GM12874 (cell line): ENCODE measurements at regions not wholly inside any gene's neighbourhood (a gene's known extent, or its start where the extent isn't known, plus 50 kb on each side); places are given as distances from the start of the nearest gene placed in this dataset.
A peak's percentile ranks its signal among the peaks of the same experiment; 100 is the strongest.

Source experiments
- TF ChIP-seq, protein P1 (sequence below): IDR thresholded peaks from 2 replicates; pipeline ENCODE4 v1.5.1; 2011; ENCODE audit warnings: low read depth, mild to moderate bottlenecking, control low read depth, low read length, moderate library complexity; ENCODE audit not compliant: insufficient read depth

DNA sequence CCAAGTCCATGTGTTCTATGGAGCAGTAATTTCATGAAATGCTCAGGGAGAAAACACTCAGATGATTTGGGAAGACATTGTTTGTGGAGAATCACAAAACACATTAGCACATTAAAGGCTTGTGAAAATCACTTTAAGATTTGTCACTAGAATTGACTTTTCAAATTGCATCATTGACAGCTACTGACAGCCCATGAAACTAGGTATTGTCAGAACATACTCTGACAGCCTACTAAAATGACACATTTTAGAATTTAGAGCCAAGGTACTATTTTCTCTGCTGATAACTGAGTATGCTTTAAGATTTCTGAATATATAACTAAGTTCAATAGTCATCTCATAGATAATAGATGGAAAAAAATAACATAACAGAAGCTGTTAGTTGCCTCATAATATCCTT is 67.4 kb upstream of the FOXC1 start:
- TF ChIP-seq, protein P1, sequence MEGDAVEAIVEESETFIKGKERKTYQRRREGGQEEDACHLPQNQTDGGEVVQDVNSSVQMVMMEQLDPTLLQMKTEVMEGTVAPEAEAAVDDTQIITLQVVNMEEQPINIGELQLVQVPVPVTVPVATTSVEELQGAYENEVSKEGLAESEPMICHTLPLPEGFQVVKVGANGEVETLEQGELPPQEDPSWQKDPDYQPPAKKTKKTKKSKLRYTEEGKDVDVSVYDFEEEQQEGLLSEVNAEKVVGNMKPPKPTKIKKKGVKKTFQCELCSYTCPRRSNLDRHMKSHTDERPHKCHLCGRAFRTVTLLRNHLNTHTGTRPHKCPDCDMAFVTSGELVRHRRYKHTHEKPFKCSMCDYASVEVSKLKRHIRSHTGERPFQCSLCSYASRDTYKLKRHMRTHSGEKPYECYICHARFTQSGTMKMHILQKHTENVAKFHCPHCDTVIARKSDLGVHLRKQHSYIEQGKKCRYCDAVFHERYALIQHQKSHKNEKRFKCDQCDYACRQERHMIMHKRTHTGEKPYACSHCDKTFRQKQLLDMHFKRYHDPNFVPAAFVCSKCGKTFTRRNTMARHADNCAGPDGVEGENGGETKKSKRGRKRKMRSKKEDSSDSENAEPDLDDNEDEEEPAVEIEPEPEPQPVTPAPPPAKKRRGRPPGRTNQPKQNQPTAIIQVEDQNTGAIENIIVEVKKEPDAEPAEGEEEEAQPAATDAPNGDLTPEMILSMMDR, result no peak

DNA sequence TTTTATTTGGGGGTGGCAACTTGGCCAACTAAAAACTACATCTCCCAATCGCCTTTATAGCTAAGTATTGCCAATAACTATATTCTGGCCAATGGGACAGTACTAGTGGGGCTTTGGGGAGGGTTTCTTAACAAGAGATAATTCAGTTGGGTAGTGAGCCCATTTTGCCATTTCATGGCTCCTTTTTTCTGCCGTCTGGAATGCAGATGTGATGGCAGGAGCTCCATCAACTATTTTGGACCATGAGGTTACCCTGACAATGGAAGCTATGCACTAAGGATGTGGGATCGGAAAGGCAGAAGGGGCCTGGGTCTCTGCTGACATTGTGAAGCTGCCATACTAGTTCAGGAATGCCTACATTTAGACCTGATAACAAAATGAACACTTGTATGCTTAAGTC is 67.0 kb upstream of the FOXC1 start:
- TF ChIP-seq, protein P1, result no peak

DNA sequence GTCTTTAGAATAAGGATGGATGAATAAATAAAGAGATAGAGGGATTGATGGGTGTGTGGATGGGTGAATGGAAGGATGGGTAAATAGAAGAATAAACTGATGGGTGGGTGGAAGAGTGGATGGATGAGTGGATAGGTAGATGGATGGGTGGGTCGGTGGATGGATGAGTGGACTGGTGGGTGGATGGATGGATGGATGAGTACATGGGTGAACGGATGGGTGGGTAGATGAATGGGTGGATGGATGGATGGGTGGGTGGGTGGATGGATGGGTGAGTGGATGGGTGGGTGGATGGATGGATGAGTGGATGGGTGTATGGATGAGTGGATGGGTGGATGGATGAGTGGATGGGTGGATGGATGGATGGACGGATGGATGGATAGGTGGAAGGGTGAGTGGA is 65.7 kb upstream of the FOXC1 start:
- TF ChIP-seq, protein P1, result no peak

DNA sequence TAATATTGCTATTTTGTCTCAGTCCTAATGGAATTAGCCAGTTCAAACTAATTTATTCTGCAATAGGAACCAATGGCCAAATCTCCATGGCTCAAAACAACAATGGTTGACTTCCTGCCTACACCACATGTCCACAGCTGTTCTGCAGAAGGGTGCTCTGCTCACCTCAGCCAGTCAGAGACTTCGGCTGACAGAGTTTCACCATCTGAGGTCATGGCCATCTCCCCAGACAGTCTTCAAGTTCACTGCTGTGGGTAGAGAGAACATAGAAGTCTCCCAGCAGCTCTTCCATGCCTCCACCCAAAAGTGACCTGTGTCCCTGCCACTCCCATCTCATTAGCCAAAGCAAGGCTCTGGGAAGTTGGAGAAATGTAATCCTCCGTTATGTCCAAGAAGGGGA is 65.1 kb upstream of the FOXC1 start:
- TF ChIP-seq, protein P1, result no peak

DNA sequence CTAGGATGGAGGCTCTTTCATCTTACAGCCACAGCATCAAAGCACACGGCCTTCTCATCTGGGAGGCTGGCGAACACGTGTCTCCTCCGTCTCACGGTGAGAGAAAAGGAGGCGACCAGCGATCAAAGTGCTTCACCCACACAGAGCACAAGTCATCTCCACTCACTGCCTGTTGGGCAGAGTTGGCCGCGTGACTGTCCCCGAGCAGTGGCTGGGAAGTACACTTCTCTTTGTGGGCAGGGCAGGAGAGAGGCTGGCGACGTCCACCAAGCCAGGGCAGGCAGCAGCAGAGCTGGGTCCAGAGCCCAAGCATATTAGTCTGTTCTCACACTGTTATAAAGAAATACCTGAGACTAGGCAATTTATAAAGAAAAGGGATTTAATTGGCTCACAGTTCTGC is 64.1 kb upstream of the FOXC1 start:
- TF ChIP-seq, protein P1, result no peak

DNA sequence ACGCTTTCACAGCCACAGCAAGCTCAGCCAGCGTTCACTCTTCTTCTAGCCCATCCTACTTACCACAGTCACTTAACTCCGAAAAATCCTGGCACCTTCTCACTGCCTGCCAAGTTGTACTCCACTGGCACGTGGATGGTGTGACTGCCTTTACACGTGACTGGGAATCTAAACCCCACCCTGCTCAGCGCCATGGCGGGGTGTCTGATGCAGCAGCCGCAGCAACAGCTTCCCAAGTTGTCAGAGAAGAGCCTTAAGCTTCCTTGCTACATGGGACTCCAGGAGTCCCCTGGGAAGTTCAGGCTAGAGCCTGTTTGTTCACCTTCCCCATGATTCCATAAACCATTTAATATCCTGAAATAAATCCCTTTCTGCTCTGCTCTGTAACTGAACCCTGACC is 61.9 kb upstream of the FOXC1 start:
- TF ChIP-seq, protein P1, result no peak

DNA sequence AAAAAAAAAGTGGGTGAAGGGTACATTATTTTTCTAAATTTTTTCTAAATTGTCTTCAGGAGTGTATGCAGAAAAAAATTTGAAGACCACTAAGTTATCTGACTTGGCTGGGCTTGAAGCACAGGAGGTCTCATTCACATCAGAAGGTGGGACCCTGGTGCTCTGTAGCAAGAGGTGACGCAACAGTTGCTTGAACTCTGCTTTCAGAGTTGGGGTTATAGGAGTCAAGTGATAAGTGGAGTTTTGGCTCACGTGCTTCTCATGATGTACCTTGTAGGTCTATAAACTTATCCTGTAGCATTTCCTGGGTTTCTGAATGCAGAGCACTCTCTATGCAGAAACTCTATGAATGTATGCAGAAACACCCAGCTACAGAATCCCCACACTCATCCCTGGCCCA is 58.5 kb upstream of the FOXC1 start:
- TF ChIP-seq, protein P1, result no peak

DNA sequence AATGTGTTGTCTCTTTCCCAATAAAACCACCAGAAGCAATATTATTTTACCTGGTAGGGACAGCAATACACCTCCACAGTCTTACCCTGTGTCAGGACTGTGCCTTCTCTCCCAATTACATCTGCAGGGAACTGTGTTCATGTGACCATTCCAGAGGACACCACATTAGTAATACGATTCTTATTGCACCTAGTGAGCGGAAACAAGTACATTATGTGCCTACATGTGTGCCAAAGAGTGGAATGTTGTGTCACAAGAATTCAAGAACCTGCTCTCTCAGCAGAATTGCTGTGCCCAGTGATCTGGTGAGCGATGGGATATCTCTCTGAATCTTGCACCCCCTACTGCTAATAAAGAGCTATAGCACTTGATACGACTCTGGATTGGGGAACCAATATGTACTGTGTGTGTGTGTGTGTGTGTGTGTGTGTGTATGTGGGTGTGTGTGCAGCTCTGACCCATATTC is 57.4 kb upstream of the FOXC1 start:
- TF ChIP-seq, protein P1, result peak; percentile 43; the same call in 1 of the 2 replicates
